ENCODE measurements at regions not wholly inside any gene's neighbourhood (a gene's known extent, or its start where the extent isn't known, plus 50 kb on each side); places are given as distances from the start of the nearest gene placed in this dataset.

DNA sequence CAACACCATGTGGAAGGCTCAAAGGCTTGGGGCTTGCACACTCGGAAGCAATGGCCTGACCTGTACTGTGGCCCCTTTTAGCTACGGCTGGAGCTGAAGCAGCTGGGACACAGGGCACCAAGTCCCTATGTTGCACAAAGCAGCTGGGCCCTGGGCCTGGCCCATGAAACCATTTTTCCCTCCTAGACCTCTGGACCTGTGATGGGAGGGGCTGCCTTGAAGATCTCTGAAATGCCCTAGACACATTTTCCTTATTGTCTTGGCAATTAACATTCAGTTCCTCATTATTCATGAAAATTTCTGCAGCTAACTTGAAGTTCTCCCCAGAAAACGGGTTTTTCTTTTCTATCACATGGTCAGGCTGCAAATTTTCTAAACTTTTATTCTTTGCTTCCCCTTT, 85.6 kb upstream of the ALDH1A3 start:
- TF ChIP-seq POLR2A (IDR thresholded peaks at IDR 0.05) (no peak), POLR2AphosphoS5 (IDR thresholded peaks at IDR 0.05) (no peak)
- TF ChIP-seq, protein P1, sequence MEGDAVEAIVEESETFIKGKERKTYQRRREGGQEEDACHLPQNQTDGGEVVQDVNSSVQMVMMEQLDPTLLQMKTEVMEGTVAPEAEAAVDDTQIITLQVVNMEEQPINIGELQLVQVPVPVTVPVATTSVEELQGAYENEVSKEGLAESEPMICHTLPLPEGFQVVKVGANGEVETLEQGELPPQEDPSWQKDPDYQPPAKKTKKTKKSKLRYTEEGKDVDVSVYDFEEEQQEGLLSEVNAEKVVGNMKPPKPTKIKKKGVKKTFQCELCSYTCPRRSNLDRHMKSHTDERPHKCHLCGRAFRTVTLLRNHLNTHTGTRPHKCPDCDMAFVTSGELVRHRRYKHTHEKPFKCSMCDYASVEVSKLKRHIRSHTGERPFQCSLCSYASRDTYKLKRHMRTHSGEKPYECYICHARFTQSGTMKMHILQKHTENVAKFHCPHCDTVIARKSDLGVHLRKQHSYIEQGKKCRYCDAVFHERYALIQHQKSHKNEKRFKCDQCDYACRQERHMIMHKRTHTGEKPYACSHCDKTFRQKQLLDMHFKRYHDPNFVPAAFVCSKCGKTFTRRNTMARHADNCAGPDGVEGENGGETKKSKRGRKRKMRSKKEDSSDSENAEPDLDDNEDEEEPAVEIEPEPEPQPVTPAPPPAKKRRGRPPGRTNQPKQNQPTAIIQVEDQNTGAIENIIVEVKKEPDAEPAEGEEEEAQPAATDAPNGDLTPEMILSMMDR (IDR thresholded peaks at IDR 0.05), result no peak

Measured in sigmoid colon (tissue), 4 donors.